ENCODE measurements at regions not wholly inside any gene's neighbourhood (a gene's known extent, or its start where the extent isn't known, plus 50 kb on each side); places are given as distances from the start of the nearest gene placed in this dataset.
"Not testable (repeated sequence)": the region's sequence is repeated elsewhere in the genome, so short reads cannot be mapped to it uniquely, and the experiment has no call there.

DNA sequence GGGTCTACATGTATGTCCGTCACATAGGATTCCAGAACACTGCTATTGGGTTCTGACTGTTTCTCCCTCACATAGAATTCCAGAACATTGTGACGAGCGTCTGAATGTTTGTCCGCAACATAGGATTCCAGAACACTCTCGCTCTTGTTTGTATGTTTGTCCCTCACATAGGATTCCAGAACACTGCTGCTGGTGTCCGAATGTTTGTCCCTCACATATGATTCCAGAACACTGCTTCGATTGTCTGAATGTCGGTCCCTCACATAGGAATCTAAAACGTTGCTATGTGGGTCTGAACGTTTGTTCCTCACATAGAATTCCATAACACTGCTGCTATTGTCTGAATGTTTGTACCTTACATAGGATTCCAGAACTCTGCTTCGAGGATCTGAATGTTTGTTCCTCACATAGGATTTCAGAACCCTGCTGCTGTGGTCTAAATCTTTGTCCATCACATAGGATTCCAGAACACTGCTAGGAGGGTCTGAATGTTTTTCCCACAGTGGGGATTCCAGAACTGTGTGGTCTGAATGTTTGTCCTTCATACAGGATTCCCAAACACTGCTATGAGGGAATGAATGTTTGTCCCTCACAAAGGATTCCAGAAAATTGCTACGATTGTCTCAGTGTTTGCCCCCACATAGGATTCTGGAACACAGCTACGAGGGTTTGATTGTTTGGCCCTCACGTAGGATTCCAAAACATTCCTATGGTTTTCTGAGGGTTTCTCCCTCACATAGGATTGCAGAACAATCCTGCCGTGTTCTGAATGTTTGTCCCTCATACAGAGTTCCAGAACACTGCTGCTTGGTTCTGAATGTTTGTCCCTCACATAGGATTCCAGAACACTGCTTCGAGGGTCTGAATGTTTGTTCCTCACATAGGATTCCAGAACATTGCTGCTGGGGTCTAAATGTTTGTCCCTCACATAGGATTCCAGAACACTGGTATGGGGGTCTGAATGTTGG lies 220.5 kb downstream of the FOXD4L6 start:
- no peak overlapping the region for H3K4me3 ChIP-seq
- H3K27ac ChIP-seq = no peak overlapping the region
- no peaks in the 10 kb centered on the region for H3K4me1 ChIP-seq
- DNase-seq (ENCODE audit: low spot score in 2 of 2) = no peak
- no peak for TF ChIP-seq CTCF (IDR thresholded peaks at IDR 0.05)
- intact Hi-C loops (cut with DNase I) = no loop called here
- H3K36me3 ChIP-seq = no peaks in the 10 kb centered on the region
- peaks cover 100% of the 10 kb centered on the region in 2 donors for H3K9me3 ChIP-seq
- H3K27me3 ChIP-seq = no peaks in the 10 kb centered on the region

GRCh38 chr9:40906879-40907278 lies 221.6 kb downstream of the FOXD4L6 start:
- H3K4me3 ChIP-seq; DNase-seq (ENCODE audit: low spot score in 2 of 2); H3K4me1 ChIP-seq; H3K36me3 ChIP-seq; H3K27me3 ChIP-seq; intact Hi-C loops (cut with DNase I); H3K27ac ChIP-seq: not testable (repeated sequence)
- H3K9me3 ChIP-seq = peaks cover 100% of the 10 kb centered on the region in 2 donors

- H3K27ac ChIP-seq; H3K4me1 ChIP-seq; H3K27me3 ChIP-seq; H3K4me3 ChIP-seq; DNase-seq (ENCODE audit: low spot score in 2 of 2); H3K36me3 ChIP-seq; intact Hi-C loops (cut with DNase I): not testable (repeated sequence)
- H3K9me3 ChIP-seq = peaks cover 96 to 100% of the 10 kb centered on the region in 2 donors
Observed at GRCh38 chr9:40892315-40892714, 236.2 kb downstream of the FOXD4L6 start.

GRCh38 chr9:40885858-40886257 lies 242.6 kb downstream of the FOXD4L6 start:
- intact Hi-C loops (cut with DNase I); DNase-seq (ENCODE audit: low spot score in 2 of 2); H3K36me3 ChIP-seq; H3K4me3 ChIP-seq; H3K4me1 ChIP-seq; H3K27ac ChIP-seq; H3K27me3 ChIP-seq: not testable (repeated sequence)
- H3K9me3 ChIP-seq = peaks cover 99 to 100% of the 10 kb centered on the region in 2 donors

DNA sequence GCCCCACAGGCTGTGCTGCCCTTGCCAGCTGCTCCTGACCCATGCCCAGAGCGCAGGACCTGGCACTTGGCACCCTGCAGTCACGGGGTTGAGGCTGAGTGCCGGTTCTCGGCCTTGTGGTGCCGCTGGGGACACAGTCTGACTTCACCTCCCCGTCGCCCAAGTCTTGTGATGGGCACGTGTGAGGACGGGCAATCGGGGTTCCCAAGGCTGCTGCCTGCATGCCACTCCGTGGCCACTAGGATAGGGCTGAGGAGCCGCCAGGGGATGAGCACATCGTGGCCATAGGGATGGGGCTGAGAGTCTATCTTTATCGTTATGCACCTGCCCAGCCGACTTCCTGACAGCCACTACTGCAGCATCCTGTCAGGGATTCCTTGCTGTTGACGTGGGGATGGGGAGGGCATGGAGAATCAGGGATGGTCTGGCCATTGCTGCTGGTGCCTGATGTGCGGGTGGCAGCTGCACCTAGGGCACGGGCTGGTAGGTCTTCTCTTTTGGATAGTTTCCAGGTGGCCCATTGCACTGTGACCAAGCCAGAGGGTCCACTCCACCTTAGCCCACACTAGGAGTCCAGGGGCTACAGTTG lies 243.5 kb downstream of the FOXD4L6 start:
- H3K4me1 ChIP-seq; DNase-seq (ENCODE audit: low spot score in 2 of 2); intact Hi-C loops (cut with DNase I); H3K4me3 ChIP-seq; H3K27ac ChIP-seq; H3K27me3 ChIP-seq; H3K36me3 ChIP-seq: not testable (repeated sequence)
- peaks cover 99% of the 10 kb centered on the region in 2 donors for H3K9me3 ChIP-seq

GRCh38 chr9:40884072-40884901 lies 244.2 kb downstream of the FOXD4L6 start:
- Histone ChIP-seq H3K4me3 (no peak overlapping the region), H3K36me3 (no peaks in the 10 kb centered on the region), H3K27me3 (no peaks in the 10 kb centered on the region), H3K9me3 (peaks cover 99% of the 10 kb centered on the region in 2 donors), H3K27ac (no peak overlapping the region), H3K4me1 (no peaks in the 10 kb centered on the region)
- intact Hi-C loops (cut with DNase I) = no loop called here
- no peak for DNase-seq (ENCODE audit: low spot score in 2 of 2)
- no peak for TF ChIP-seq CTCF (IDR thresholded peaks at IDR 0.05)

- H3K4me1 ChIP-seq; H3K27ac ChIP-seq; H3K4me3 ChIP-seq; H3K27me3 ChIP-seq; H3K36me3 ChIP-seq; DNase-seq (ENCODE audit: low spot score in 2 of 2); intact Hi-C loops (cut with DNase I): not testable (repeated sequence)
- peaks cover 92 to 97% of the 10 kb centered on the region in 2 donors for H3K9me3 ChIP-seq
Observed at GRCh38 chr9:40883423-40884071, 244.9 kb downstream of the FOXD4L6 start.

DNA sequence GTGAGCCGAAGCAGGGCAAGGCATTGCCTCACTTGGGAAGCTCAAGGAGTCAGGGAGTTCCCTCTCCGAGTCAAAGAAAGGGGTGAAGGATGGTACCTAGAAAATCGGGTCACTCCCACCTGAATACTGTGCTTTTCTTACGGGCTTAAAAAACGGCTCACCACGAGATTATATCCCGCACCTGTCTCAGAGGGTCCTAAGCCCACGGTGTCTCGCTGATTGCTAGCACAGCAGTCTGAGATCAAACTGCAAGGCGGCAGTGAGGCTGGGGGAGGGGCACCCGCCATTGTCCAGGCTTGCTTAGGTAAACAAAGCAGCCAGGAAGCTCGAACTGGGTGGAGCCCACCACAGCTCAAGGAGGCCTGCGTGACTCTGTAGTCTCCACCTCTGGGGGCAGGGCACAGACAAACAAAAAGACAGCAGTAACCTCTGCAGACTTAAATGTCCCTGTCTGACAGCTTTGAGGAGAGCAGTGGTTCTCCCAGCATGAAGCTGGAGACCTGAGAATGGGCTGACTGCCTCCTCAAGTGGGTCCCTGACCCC lies 254.7 kb downstream of the FOXD4L6 start:
- intact Hi-C loops (cut with DNase I); H3K36me3 ChIP-seq; DNase-seq (ENCODE audit: low spot score in 2 of 2); H3K4me3 ChIP-seq; H3K4me1 ChIP-seq; H3K27ac ChIP-seq; H3K27me3 ChIP-seq: not testable (repeated sequence)
- peaks cover 53 to 78% of the 10 kb centered on the region in 2 donors for H3K9me3 ChIP-seq

DNA sequence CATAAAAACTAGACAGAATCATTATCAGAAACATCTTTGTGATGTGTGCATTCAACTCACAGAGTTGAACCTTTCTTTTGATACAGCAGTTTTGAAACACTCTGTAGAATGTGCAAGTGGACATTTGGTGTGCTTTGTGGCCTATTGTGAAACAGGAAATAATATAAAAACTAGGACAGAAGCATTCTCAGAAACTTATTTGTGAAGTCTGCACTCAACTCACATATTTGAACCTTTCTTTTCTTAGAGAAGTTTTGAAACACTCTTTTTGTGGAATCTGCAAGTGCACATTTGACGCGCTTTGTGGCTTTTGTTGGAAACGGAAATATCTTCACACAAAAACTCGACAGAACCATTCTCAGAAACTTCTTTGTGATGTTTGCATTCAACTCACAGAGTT lies 260.0 kb downstream of the FOXD4L6 start:
- not testable (repeated sequence) for H3K36me3 ChIP-seq
- H3K9me3 ChIP-seq = peaks cover 58 to 62% of the 10 kb centered on the region in 2 donors

More for the DNA sequence above, 260.0 kb downstream of the FOXD4L6 start:
- DNase-seq (ENCODE audit: low spot score in 2 of 2); H3K27me3 ChIP-seq; intact Hi-C loops (cut with DNase I); H3K4me3 ChIP-seq; H3K4me1 ChIP-seq; H3K27ac ChIP-seq: not testable (repeated sequence)
